ENCODE measurements at regions not wholly inside any gene's neighbourhood (a gene's known extent, or its start where the extent isn't known, plus 50 kb on each side); places are given as distances from the start of the nearest gene placed in this dataset.

DNA sequence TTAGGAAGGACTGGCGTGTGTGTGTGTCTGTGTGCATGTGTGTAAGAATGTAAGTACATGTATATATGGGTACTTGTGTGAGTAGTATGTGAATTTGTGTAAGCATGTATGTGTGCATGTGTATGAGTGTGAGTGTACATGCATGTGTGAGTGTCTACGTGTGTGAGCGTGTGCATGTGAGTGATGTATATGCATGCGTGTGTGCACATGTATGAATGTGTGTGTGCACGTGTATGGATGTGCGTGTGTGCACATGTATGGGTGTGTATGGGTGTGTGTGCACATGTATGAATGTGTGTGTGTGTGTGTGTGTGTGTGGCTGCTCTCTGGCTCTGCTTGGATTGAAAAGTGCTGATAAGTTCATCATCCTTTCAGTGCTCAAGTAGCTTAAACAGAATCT, 154.5 kb downstream of the TENT4A start:
- Histone ChIP-seq H3K27me3 (no peaks in the 10 kb centered on the region), H3K27ac (no peak overlapping the region), H3K36me3 (no peaks in the 10 kb centered on the region), H3K9me3 (no peaks in the 10 kb centered on the region), H3K4me1 (no peaks in the 10 kb centered on the region), H3K4me3 (no peak overlapping the region)
- DNase-seq (no peak), ATAC-seq (ENCODE audit: low FRiP score in 2 of 2) (peak in 1 of 2 donors; percentile 47)
- TF ChIP-seq EP300 (IDR thresholded peaks at IDR 0.05) (no peak), POLR2A (IDR thresholded peaks at IDR 0.05) (no peak), POLR2AphosphoS5 (IDR thresholded peaks at IDR 0.05) (no peak)
- TF ChIP-seq, protein P1, sequence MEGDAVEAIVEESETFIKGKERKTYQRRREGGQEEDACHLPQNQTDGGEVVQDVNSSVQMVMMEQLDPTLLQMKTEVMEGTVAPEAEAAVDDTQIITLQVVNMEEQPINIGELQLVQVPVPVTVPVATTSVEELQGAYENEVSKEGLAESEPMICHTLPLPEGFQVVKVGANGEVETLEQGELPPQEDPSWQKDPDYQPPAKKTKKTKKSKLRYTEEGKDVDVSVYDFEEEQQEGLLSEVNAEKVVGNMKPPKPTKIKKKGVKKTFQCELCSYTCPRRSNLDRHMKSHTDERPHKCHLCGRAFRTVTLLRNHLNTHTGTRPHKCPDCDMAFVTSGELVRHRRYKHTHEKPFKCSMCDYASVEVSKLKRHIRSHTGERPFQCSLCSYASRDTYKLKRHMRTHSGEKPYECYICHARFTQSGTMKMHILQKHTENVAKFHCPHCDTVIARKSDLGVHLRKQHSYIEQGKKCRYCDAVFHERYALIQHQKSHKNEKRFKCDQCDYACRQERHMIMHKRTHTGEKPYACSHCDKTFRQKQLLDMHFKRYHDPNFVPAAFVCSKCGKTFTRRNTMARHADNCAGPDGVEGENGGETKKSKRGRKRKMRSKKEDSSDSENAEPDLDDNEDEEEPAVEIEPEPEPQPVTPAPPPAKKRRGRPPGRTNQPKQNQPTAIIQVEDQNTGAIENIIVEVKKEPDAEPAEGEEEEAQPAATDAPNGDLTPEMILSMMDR (IDR thresholded peaks at IDR 0.05), result no peak
- 94% methylated on average over 6 of the region's 6 CpGs for WGBS, 2 donors

DNA sequence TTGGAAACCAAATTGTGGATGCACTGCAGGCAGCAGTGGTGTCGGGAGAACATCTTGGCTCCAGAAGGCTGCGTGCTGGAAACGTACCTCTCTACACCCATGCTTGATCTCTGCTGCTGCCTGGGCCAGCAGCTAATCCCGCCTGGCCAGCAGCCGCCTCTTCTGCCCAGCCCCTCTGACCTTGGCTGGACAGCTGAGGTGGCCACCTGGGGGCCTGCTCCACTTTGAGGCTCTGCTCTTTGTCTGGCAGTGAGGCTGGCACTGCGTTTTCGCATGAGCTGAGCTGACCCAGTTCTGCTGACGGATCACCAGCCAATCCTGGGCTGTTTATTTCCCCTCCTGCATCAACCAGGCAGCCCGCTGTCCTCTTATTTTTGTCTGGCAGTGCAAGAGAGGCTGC, 154.9 kb downstream of the TENT4A start:
- H3K9me3 ChIP-seq, result no peaks in the 10 kb centered on the region
- H3K36me3 ChIP-seq, result no peaks in the 10 kb centered on the region
- TF ChIP-seq EP300 (IDR thresholded peaks at IDR 0.05), result no peak
- TF ChIP-seq POLR2A (IDR thresholded peaks at IDR 0.05), result no peak
- TF ChIP-seq, protein P1 (IDR thresholded peaks at IDR 0.05), result no peak
- TF ChIP-seq POLR2AphosphoS5 (IDR thresholded peaks at IDR 0.05), result no peak
- ATAC-seq (ENCODE audit: low FRiP score in 2 of 2), result no peak
- WGBS, 2 donors, result 83 to 84% methylated on average over 6 to 9 of the region's 9 CpGs
- H3K4me3 ChIP-seq, result no peak overlapping the region
- peak in 1 of 2 donors; percentile 23 for DNase-seq
- H3K4me1 ChIP-seq, result no peaks in the 10 kb centered on the region
- no peaks in the 10 kb centered on the region for H3K27me3 ChIP-seq
- no peak overlapping the region for H3K27ac ChIP-seq

DNA sequence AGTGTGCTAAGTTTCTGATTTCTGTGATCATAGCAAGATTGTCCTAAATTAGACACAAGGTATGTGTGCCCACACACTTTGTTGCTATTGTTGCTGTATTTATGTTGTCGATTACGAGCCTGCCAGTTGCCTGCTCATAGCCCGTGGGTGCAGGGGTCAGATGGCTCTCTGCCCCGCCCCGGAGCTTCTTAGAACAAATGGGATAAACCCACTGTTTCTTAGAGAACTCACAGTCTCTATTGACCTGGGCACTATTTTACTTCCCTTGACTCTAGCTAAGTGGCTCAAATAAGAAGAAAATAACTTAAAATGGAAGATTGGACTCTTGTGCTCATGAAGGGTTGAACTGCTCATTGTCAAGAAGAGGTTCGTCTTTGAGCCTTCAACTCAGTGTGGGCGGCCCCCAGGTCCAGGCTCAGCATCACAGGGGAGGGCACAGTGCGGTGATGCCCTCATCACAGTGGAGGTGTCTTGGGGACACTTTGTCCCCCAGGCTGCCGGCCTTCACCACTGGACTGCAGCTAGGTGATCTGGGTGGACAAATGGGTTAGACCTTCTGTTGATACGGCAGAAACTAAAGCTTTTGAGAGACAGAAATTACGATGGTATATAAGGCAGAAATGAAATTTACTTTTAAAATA, 155.5 kb downstream of the TENT4A start:
- 87 to 89% methylated on average over 10 to 11 of the region's 11 CpGs for WGBS, 2 donors
- no peak overlapping the region for H3K27ac ChIP-seq
- TF ChIP-seq EP300 (IDR thresholded peaks at IDR 0.05) (no peak), POLR2AphosphoS5 (IDR thresholded peaks at IDR 0.05) (no peak), POLR2A (IDR thresholded peaks at IDR 0.05) (no peak)
- TF ChIP-seq, protein P1 (IDR thresholded peaks at IDR 0.05), result no peak
- H3K9me3 ChIP-seq, result no peaks in the 10 kb centered on the region
- no peaks in the 10 kb centered on the region for H3K27me3 ChIP-seq
- ATAC-seq (ENCODE audit: low FRiP score in 2 of 2), result no peak
- no peaks in the 10 kb centered on the region for H3K36me3 ChIP-seq
- DNase-seq, result peak in 1 of 2 donors; percentile 17
- H3K4me3 ChIP-seq, result no peak overlapping the region
- no peaks in the 10 kb centered on the region for H3K4me1 ChIP-seq

DNA sequence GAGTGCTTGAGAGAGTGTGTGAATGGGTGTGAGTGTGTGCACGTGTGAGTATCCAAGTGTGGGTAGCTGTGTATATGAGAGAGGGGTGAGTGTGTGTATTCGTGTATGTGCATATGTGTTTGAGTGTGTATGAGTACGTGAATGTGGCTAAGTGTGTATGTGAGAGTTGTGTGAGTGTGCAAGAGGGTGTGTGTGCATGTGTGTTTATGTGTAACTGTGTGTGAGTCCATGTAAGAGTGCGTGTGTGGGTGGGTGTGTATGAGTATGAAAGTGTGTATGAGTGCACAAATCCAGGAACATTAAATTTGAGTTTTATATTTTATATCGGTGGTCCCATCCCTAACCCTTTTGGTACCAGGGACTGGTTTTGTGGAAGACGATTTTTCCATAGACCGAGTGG, 156.4 kb downstream of the TENT4A start:
- H3K36me3 ChIP-seq, result no peaks in the 10 kb centered on the region
- no peak for DNase-seq
- TF ChIP-seq, protein P1 (IDR thresholded peaks at IDR 0.05), result no peak
- TF ChIP-seq POLR2AphosphoS5 (IDR thresholded peaks at IDR 0.05), result no peak
- TF ChIP-seq EP300 (IDR thresholded peaks at IDR 0.05), result no peak
- no peak for TF ChIP-seq POLR2A (IDR thresholded peaks at IDR 0.05)
- H3K4me3 ChIP-seq, result no peak overlapping the region
- H3K27me3 ChIP-seq, result no peaks in the 10 kb centered on the region
- no peaks in the 10 kb centered on the region for H3K9me3 ChIP-seq
- H3K27ac ChIP-seq, result no peak overlapping the region
- WGBS, 2 donors, result 88 to 89% methylated on average over 7 of the region's 7 CpGs
- no peaks in the 10 kb centered on the region for H3K4me1 ChIP-seq
- peak in 1 of 2 donors; percentile 48 for ATAC-seq (ENCODE audit: low FRiP score in 2 of 2)

Measured in upper lobe of left lung (tissue), 6 donors.